GM23248 (cell line): ENCODE measurements at regions not wholly inside any gene's neighbourhood (a gene's known extent, or its start where the extent isn't known, plus 50 kb on each side); places are given as distances from the start of the nearest gene placed in this dataset.

Experiments used
- EZH2 ChIP-seq: fragments of 200-600 bp; sonication (generic); IDR thresholded peaks from 2 replicates; pipeline ENCODE4 v1.6.1; 2018; ENCODE audit warnings: antibody characterized with exemption, mild to moderate bottlenecking; ENCODE audit not compliant: insufficient read depth, poor library complexity, severe bottlenecking
- EZH2phosphoT487 ChIP-seq: fragments of 200-600 bp; sonication (generic); IDR thresholded peaks from 2 replicates; pipeline ENCODE4 v1.6.1; 2018; ENCODE audit warnings: antibody characterized with exemption, moderate library complexity, mild to moderate bottlenecking, low read depth; ENCODE audit not compliant: insufficient read depth

GRCh38 chr7:86207740-86208139 lies 436.0 kb upstream of the GRM3 start:
- TF ChIP-seq EZH2phosphoT487 (no peak), EZH2 (no peak)
